HEK293 (cell line): ENCODE measurements at regions not wholly inside any gene's neighbourhood (a gene's known extent, or its start where the extent isn't known, plus 50 kb on each side); places are given as distances from the start of the nearest gene placed in this dataset.

Experiments used
- CTCF ChIA-PET: fragments of 350-600 bp; formaldehyde crosslinking; extraction: SDS; loops from one replicate; lab custom pipeline; 2021; ENCODE audit warnings: antibody characterized with exemption; lab: Yijun Ruan, JAX
- POLR2A ChIA-PET: fragments of 300-600 bp; formaldehyde crosslinking; extraction: SDS; loops from one replicate; lab custom pipeline; 2020; ENCODE audit warnings: antibody characterized with exemption, inconsistent platforms; lab: Yijun Ruan, JAX
- H3K27ac ChIP-seq: fragments of 200-500 bp; sonication (Bioruptor generic); 2 replicates; pipeline ENCODE4 v1.5.1; 2014; ENCODE audit warnings: low read depth, low read length, control low read depth, inconsistent platforms; ENCODE audit errors: extremely low read depth
- H3K36me3 ChIP-seq, 2 experiments: fragments of 200-500 bp in 1 of 2; sonication (Bioruptor generic) in 1 of 2; 1 replicate in 1 of 2; 2 replicates in 1 of 2; pipeline ENCODE4 v1.5.1; 2014 to 2017; ENCODE audit warnings: inconsistent platforms in 2 of 2, low read length in 2 of 2; ENCODE audit not compliant: control insufficient read depth in 2 of 2, insufficient read depth in 1 of 2
- H3K4me1 ChIP-seq: fragments of 200-500 bp; sonication (Bioruptor generic); 2 replicates; pipeline ENCODE4 v1.5.1; 2014; ENCODE audit warnings: mild to moderate bottlenecking, low read length, inconsistent platforms; ENCODE audit not compliant: control insufficient read depth, insufficient read depth
- H3K4me3 ChIP-seq: 2 replicates; pipeline ENCODE4 v1.5.1; 2011; ENCODE audit warnings: low read depth, mild to moderate bottlenecking, control low read depth, low read length, moderate library complexity
- H3K9me3 ChIP-seq: fragments of 200-500 bp; sonication (Bioruptor generic); 2 replicates; pipeline ENCODE4 v1.5.1; 2014; ENCODE audit warnings: low read depth, low read length, inconsistent platforms; ENCODE audit not compliant: control insufficient read depth, insufficient read depth
- EGR2 ChIP-seq: fragments of 450-650 bp; formaldehyde crosslinking; IDR thresholded peaks from 2 replicates; pipeline ENCODE4 v1.5.1; 2016; ENCODE audit warnings: low read depth, missing biosample characterization, missing genetic modification characterization
- FEZF1 ChIP-seq: fragments of 450-650 bp; formaldehyde crosslinking; IDR thresholded peaks from 2 replicates; pipeline ENCODE4 v1.5.1; 2016; ENCODE audit warnings: missing biosample characterization, missing genetic modification characterization
- GLIS2 ChIP-seq: fragments of 450-650 bp; formaldehyde crosslinking; IDR thresholded peaks from 2 replicates; pipeline ENCODE4 v1.5.1; 2016; ENCODE audit warnings: missing biosample characterization, missing genetic modification characterization
- OSR2 ChIP-seq: fragments of 450-650 bp; formaldehyde crosslinking; IDR thresholded peaks from 2 replicates; pipeline ENCODE4 v1.5.1; 2016; ENCODE audit warnings: missing biosample characterization, missing genetic modification characterization
- PATZ1 ChIP-seq: fragments of 450-650 bp; formaldehyde crosslinking; IDR thresholded peaks from 2 replicates; pipeline ENCODE4 v1.5.1; 2016; ENCODE audit warnings: missing biosample characterization, missing genetic modification characterization
- SALL2 ChIP-seq: fragments of 450-650 bp; formaldehyde crosslinking; IDR thresholded peaks from 2 replicates; pipeline ENCODE4 v1.5.0; 2017; ENCODE audit warnings: missing biosample characterization, mild to moderate bottlenecking, missing genetic modification characterization, borderline replicate concordance
- SETDB1 ChIP-seq: IDR thresholded peaks from one replicate; pipeline ENCODE4 v1.6.1; 2017; ENCODE audit warnings: mild to moderate bottlenecking, low read length, moderate library complexity, mixed read lengths; ENCODE audit not compliant: insufficient read length
- WT1 ChIP-seq: fragments of 450-650 bp; formaldehyde crosslinking; IDR thresholded peaks from 2 replicates; pipeline ENCODE4 v1.5.1; 2016; ENCODE audit warnings: missing biosample characterization, missing genetic modification characterization
- ZBTB20 ChIP-seq: fragments of 450-650 bp; formaldehyde crosslinking; IDR thresholded peaks from 2 replicates; pipeline ENCODE4 v1.5.1; 2016; ENCODE audit warnings: missing biosample characterization, missing genetic modification characterization
- ZBTB44 ChIP-seq: fragments of 450-650 bp; IDR thresholded peaks from 2 replicates; pipeline ENCODE4 v1.5.1; 2018; ENCODE audit warnings: missing biosample characterization, mild to moderate bottlenecking, missing genetic modification characterization
- ZFP3 ChIP-seq: fragments of 450-650 bp; formaldehyde crosslinking; IDR thresholded peaks from 2 replicates; pipeline ENCODE4 v1.5.1; 2016; ENCODE audit warnings: low read depth, missing biosample characterization, missing genetic modification characterization
- ZFP69B ChIP-seq: fragments of 450-650 bp; formaldehyde crosslinking; IDR thresholded peaks from 2 replicates; pipeline ENCODE4 v1.5.1; 2016; ENCODE audit warnings: missing biosample characterization, missing genetic modification characterization
- ZNF223 ChIP-seq: fragments of 450-650 bp; formaldehyde crosslinking; IDR thresholded peaks from 2 replicates; pipeline ENCODE4 v1.5.1; 2016; ENCODE audit warnings: missing biosample characterization, missing genetic modification characterization
- ZNF280C ChIP-seq: fragments of 450-650 bp; formaldehyde crosslinking; IDR thresholded peaks from 2 replicates; pipeline ENCODE4 v1.5.1; 2016; ENCODE audit warnings: missing biosample characterization, missing genetic modification characterization
- ZNF280D ChIP-seq: fragments of 450-650 bp; formaldehyde crosslinking; IDR thresholded peaks from 2 replicates; pipeline ENCODE4 v1.5.1; 2016; ENCODE audit warnings: missing biosample characterization, missing genetic modification characterization
- ZNF704 ChIP-seq: fragments of 450-650 bp; formaldehyde crosslinking; IDR thresholded peaks from 2 replicates; pipeline ENCODE4 v1.5.1; 2016; ENCODE audit warnings: missing biosample characterization, missing genetic modification characterization
- ZSCAN18 ChIP-seq: fragments of 450-650 bp; formaldehyde crosslinking; IDR thresholded peaks from 2 replicates; pipeline ENCODE4 v1.5.1; 2016; ENCODE audit warnings: missing biosample characterization, missing genetic modification characterization
- ZXDB ChIP-seq: fragments of 450-650 bp; formaldehyde crosslinking; IDR thresholded peaks from 2 replicates; pipeline ENCODE4 v1.5.1; 2016; ENCODE audit warnings: missing biosample characterization, missing genetic modification characterization

- TF ChIP-seq ZNF280D (tag by site-specific recombination) (no peak), ZFP69B (tag by site-specific recombination) (no peak), SALL2 (tag by site-specific recombination) (no peak), ZSCAN18 (tag by site-specific recombination) (no peak), ZNF704 (no peak), PATZ1 (no peak), FEZF1 (no peak), ZBTB44 (no peak)
- TF ChIP-seq, all 188 proteins: peak for 0
- Histone ChIP-seq H3K36me3 (no peaks in the 10 kb centered on the region), H3K9me3 (no peaks in the 10 kb centered on the region), H3K4me3 (no peak overlapping the region), H3K4me1 (no peaks in the 10 kb centered on the region), H3K27ac (no peak overlapping the region)
- CTCF ChIA-PET, result no interaction called here
- POLR2A ChIA-PET, result interaction anchor here (0.5 kb wide), 1 partner anchor 1135 kb away, joined by 4 read pairs; no protein-coding TSS in a partner anchor
These were observed 81.3 kb downstream of the CTAGE1 start for GRCh38 chr18:22336406-22336805.

GRCh38 chr18:22335731-22336198 is 82.0 kb downstream of the CTAGE1 start:
- H3K9me3 ChIP-seq, result no peaks in the 10 kb centered on the region
- TF ChIP-seq ZNF280C (tag by site-specific recombination), result no peak
- no peak for TF ChIP-seq ZNF223 (tag by site-specific recombination)
- TF ChIP-seq OSR2 (tag by site-specific recombination), result no peak
- TF ChIP-seq ZXDB (tag by site-specific recombination), result no peak
- no peak for TF ChIP-seq EGR2 (tag by site-specific recombination)
- no peak for TF ChIP-seq GLIS2
- TF ChIP-seq SETDB1, result no peak
- TF ChIP-seq ZFP3 (tag by site-specific recombination), result no peak
- TF ChIP-seq WT1 (tag by site-specific recombination), result no peak
- no peak for TF ChIP-seq ZBTB20 (tag by site-specific recombination)
- no peaks in the 10 kb centered on the region for H3K36me3 ChIP-seq
- CTCF ChIA-PET, result interaction anchor here (0.5 kb wide), 1 partner anchor 156 kb away, joined by 4 read pairs; no protein-coding TSS in a partner anchor
- no peak overlapping the region for H3K27ac ChIP-seq
- H3K4me1 ChIP-seq, result no peaks in the 10 kb centered on the region
- H3K4me3 ChIP-seq, result no peak overlapping the region
- POLR2A ChIA-PET, result no interaction called here
